Activated T-cell treated with anti-CD3 and anti-CD28 coated beads, Interleukin-2, amount 50 U/mL, for 4 hours (primary cell): ENCODE measurements at regions not wholly inside any gene's neighbourhood (a gene's known extent, or its start where the extent isn't known, plus 50 kb on each side); places are given as distances from the start of the nearest gene placed in this dataset.

Source experiments
- ATAC-seq, 2 donors: fragments of 200-7000 bp; cut with Tn5 transposase; one replicate each; pipeline ENCODE4 v1.10.0; 2021
- DNase-seq: peaks from one replicate; pipeline ENCODE4 v3.0.0-alpha.2; 2020
- H3K27me3 Mint-ChIP-seq: one replicate; pipeline ENCODE4 v1.8.0; 2021; ENCODE audit warnings: low read depth, mixed read lengths
- H3K36me3 Mint-ChIP-seq: one replicate; pipeline ENCODE4 v1.8.0; 2022; ENCODE audit warnings: mixed read lengths; ENCODE audit not compliant: insufficient read depth
- H3K4me1 Mint-ChIP-seq: one replicate; pipeline ENCODE4 v1.8.0; 2021; ENCODE audit warnings: low read depth, mixed read lengths
- H3K4me3 Mint-ChIP-seq: one replicate; pipeline ENCODE4 v1.8.0; 2021; ENCODE audit warnings: mild to moderate bottlenecking, moderate library complexity, mixed read lengths
- H3K9me3 Mint-ChIP-seq: one replicate; pipeline ENCODE4 v1.8.0; 2021; ENCODE audit warnings: mixed read lengths

- ATAC-seq, result no peak
- Mint-ChIP-seq H3K9me3 (no peaks in the 10 kb centered on the region), H3K4me3 (no peak overlapping the region), H3K27me3 (no peaks in the 10 kb centered on the region), H3K36me3 (no peaks in the 10 kb centered on the region), H3K4me1 (no peaks in the 10 kb centered on the region)
- DNase-seq, result no peak
Measured at GRCh38 chr3:159559771-159560170, 428.9 kb upstream of the IL12A start.

- Mint-ChIP-seq H3K9me3 (no peaks in the 10 kb centered on the region), H3K4me3 (no peak overlapping the region), H3K36me3 (no peaks in the 10 kb centered on the region), H3K4me1 (no peaks in the 10 kb centered on the region), H3K27me3 (no peaks in the 10 kb centered on the region)
- ATAC-seq (no peak), DNase-seq (no peak)
Measured at GRCh38 chr3:159560214-159560979, 428.2 kb upstream of the IL12A start.

GRCh38 chr3:159565313-159565712 is 423.3 kb upstream of the IL12A start:
- no peaks in the 10 kb centered on the region for H3K4me1 Mint-ChIP-seq
- H3K4me3 Mint-ChIP-seq, result no peak overlapping the region
- DNase-seq (no peak), ATAC-seq (no peak)
- no peaks in the 10 kb centered on the region for H3K27me3 Mint-ChIP-seq
- H3K9me3 Mint-ChIP-seq, result no peaks in the 10 kb centered on the region
- no peaks in the 10 kb centered on the region for H3K36me3 Mint-ChIP-seq

- Mint-ChIP-seq H3K27me3 (no peaks in the 10 kb centered on the region), H3K36me3 (no peaks in the 10 kb centered on the region), H3K9me3 (no peaks in the 10 kb centered on the region), H3K4me3 (no peak overlapping the region), H3K4me1 (no peaks in the 10 kb centered on the region)
- DNase-seq (no peak), ATAC-seq (no peak)
Measured at GRCh38 chr3:159583662-159584061, 405.0 kb upstream of the IL12A start.

GRCh38 chr3:159584421-159584820 is 404.2 kb upstream of the IL12A start:
- H3K27me3 Mint-ChIP-seq, result no peaks in the 10 kb centered on the region
- no peaks in the 10 kb centered on the region for H3K36me3 Mint-ChIP-seq
- H3K4me3 Mint-ChIP-seq, result no peak overlapping the region
- no peaks in the 10 kb centered on the region for H3K9me3 Mint-ChIP-seq
- H3K4me1 Mint-ChIP-seq, result no peaks in the 10 kb centered on the region
- no peak for DNase-seq
- ATAC-seq, result no peak

- no peak for ATAC-seq
- Mint-ChIP-seq H3K4me3 (no peak overlapping the region), H3K4me1 (no peaks in the 10 kb centered on the region), H3K36me3 (no peaks in the 10 kb centered on the region), H3K27me3 (no peaks in the 10 kb centered on the region), H3K9me3 (peaks cover 4% of the 10 kb centered on the region)
- no peak for DNase-seq
Measured at GRCh38 chr3:159586571-159587202, 401.9 kb upstream of the IL12A start.

GRCh38 chr3:159593927-159594605 is 394.6 kb upstream of the IL12A start:
- Mint-ChIP-seq H3K9me3 (peaks cover 11% of the 10 kb centered on the region), H3K4me1 (no peaks in the 10 kb centered on the region), H3K4me3 (no peak overlapping the region), H3K27me3 (peaks cover 3% of the 10 kb centered on the region), H3K36me3 (no peaks in the 10 kb centered on the region)
- ATAC-seq (no peak), DNase-seq (no peak)

- DNase-seq (no peak), ATAC-seq (no peak)
- H3K4me1 Mint-ChIP-seq, result no peaks in the 10 kb centered on the region
- no peaks in the 10 kb centered on the region for H3K27me3 Mint-ChIP-seq
- no peak overlapping the region for H3K4me3 Mint-ChIP-seq
- H3K9me3 Mint-ChIP-seq, result peaks cover 17% of the 10 kb centered on the region
- no peaks in the 10 kb centered on the region for H3K36me3 Mint-ChIP-seq
Measured at GRCh38 chr3:159600291-159600690, 388.3 kb upstream of the IL12A start.

- Mint-ChIP-seq H3K4me1 (no peaks in the 10 kb centered on the region), H3K4me3 (no peak overlapping the region)
- no peak for ATAC-seq
Measured at GRCh38 chr3:159604151-159604581, 384.5 kb upstream of the IL12A start.

GRCh38 chr3:159605101-159605500 is 383.5 kb upstream of the IL12A start:
- no peaks in the 10 kb centered on the region for H3K27me3 Mint-ChIP-seq
- H3K4me3 Mint-ChIP-seq, result no peak overlapping the region
- DNase-seq, result no peak
- no peak for ATAC-seq
- no peaks in the 10 kb centered on the region for H3K36me3 Mint-ChIP-seq
- H3K9me3 Mint-ChIP-seq, result peaks cover 2% of the 10 kb centered on the region
- H3K4me1 Mint-ChIP-seq, result no peaks in the 10 kb centered on the region

More at GRCh38 chr3:159604151-159604581, 384.5 kb upstream of the IL12A start:
- no peaks in the 10 kb centered on the region for H3K27me3 Mint-ChIP-seq
- DNase-seq, result no peak
- H3K9me3 Mint-ChIP-seq, result peaks cover 10% of the 10 kb centered on the region
- H3K36me3 Mint-ChIP-seq, result no peaks in the 10 kb centered on the region

- DNase-seq (no peak), ATAC-seq (no peak)
- no peaks in the 10 kb centered on the region for H3K9me3 Mint-ChIP-seq
- H3K4me1 Mint-ChIP-seq, result no peaks in the 10 kb centered on the region
- H3K4me3 Mint-ChIP-seq, result no peak overlapping the region
- no peaks in the 10 kb centered on the region for H3K36me3 Mint-ChIP-seq
- no peaks in the 10 kb centered on the region for H3K27me3 Mint-ChIP-seq
Measured at GRCh38 chr3:159605776-159606175, 382.9 kb upstream of the IL12A start.

- Mint-ChIP-seq H3K4me1 (no peaks in the 10 kb centered on the region), H3K4me3 (no peak overlapping the region), H3K36me3 (no peaks in the 10 kb centered on the region), H3K27me3 (no peaks in the 10 kb centered on the region), H3K9me3 (no peaks in the 10 kb centered on the region)
- no peak for DNase-seq
- no peak for ATAC-seq
Measured at GRCh38 chr3:159607856-159608255, 380.8 kb upstream of the IL12A start.

GRCh38 chr3:159608311-159608710 is 380.3 kb upstream of the IL12A start:
- H3K27me3 Mint-ChIP-seq, result no peaks in the 10 kb centered on the region
- H3K4me3 Mint-ChIP-seq, result no peak overlapping the region
- ATAC-seq (no peak), DNase-seq (no peak)
- no peaks in the 10 kb centered on the region for H3K4me1 Mint-ChIP-seq
- H3K36me3 Mint-ChIP-seq, result no peaks in the 10 kb centered on the region
- H3K9me3 Mint-ChIP-seq, result peaks cover 4% of the 10 kb centered on the region

GRCh38 chr3:159609625-159610024 is 379.0 kb upstream of the IL12A start:
- no peaks in the 10 kb centered on the region for H3K4me1 Mint-ChIP-seq
- ATAC-seq, result no peak
- H3K27me3 Mint-ChIP-seq, result no peaks in the 10 kb centered on the region
- H3K9me3 Mint-ChIP-seq, result peaks cover 5% of the 10 kb centered on the region
- no peak overlapping the region for H3K4me3 Mint-ChIP-seq
- DNase-seq, result no peak
- no peaks in the 10 kb centered on the region for H3K36me3 Mint-ChIP-seq
